Mesenchymal stem cell (in vitro differentiated cells and primary cell): ENCODE measurements at regions not wholly inside any gene's neighbourhood (a gene's known extent, or its start where the extent isn't known, plus 50 kb on each side); places are given as distances from the start of the nearest gene placed in this dataset.

Experiments used
- DNase-seq: peaks from one replicate; pipeline ENCODE4 v3.0.0-alpha.2; 2013
- H2AFZ ChIP-seq: one replicate; pipeline ENCODE4 v1.6.1; 2013; ENCODE audit warnings: low read depth, mild to moderate bottlenecking, control low read depth, inconsistent platforms, low read length, moderate library complexity
- H2AK5ac ChIP-seq: 2 replicates; pipeline ENCODE4 v1.6.1; 2013; ENCODE audit warnings: low read length, moderate library complexity, mild to moderate bottlenecking, inconsistent platforms; ENCODE audit not compliant: severe bottlenecking
- H2BK120ac ChIP-seq: one replicate; pipeline ENCODE4 v1.6.1; 2013; ENCODE audit warnings: low read depth, mild to moderate bottlenecking, inconsistent platforms, low read length, moderate library complexity
- H2BK12ac ChIP-seq, 2 experiments: one replicate each; pipeline ENCODE4 v1.6.1; 2013; ENCODE audit warnings: inconsistent platforms in 2 of 2, low read length in 2 of 2, mild to moderate bottlenecking in 2 of 2, moderate library complexity in 2 of 2, control low read depth in 1 of 2
- H2BK15ac ChIP-seq: one replicate; pipeline ENCODE4 v1.6.1; 2013; ENCODE audit warnings: mild to moderate bottlenecking, low read depth, inconsistent platforms; ENCODE audit not compliant: poor library complexity, severe bottlenecking
- H2BK5ac ChIP-seq: 2 replicates; pipeline ENCODE4 v1.6.1; 2013; ENCODE audit warnings: low read depth, mild to moderate bottlenecking, low read length, control low read depth, inconsistent platforms; ENCODE audit not compliant: poor library complexity, severe bottlenecking
- H3K14ac ChIP-seq, 2 experiments: one replicate each; pipeline ENCODE4 v1.6.1; 2013; ENCODE audit warnings: inconsistent platforms in 2 of 2, low read length in 2 of 2, control low read depth in 1 of 2, mild to moderate bottlenecking in 1 of 2, moderate library complexity in 1 of 2
- H3K18ac ChIP-seq, 2 experiments: one replicate each; pipeline ENCODE4 v1.6.1; 2013; ENCODE audit warnings: inconsistent platforms in 2 of 2, low read length in 2 of 2, control low read depth in 1 of 2, low read depth in 1 of 2, mild to moderate bottlenecking in 1 of 2
- H3K23ac ChIP-seq, 2 experiments: one replicate each; pipeline ENCODE4 v1.6.1; 2013; ENCODE audit warnings: inconsistent platforms in 2 of 2, low read length in 2 of 2, mild to moderate bottlenecking in 2 of 2, moderate library complexity in 2 of 2, control low read depth in 1 of 2
- H3K27ac ChIP-seq: 2 replicates; pipeline ENCODE4 v1.5.1; 2013; ENCODE audit warnings: mild to moderate bottlenecking, moderate library complexity, low read length, control low read depth, inconsistent platforms; ENCODE audit not compliant: poor library complexity, severe bottlenecking
- H3K27me3 ChIP-seq, 2 experiments: 2 replicates each; pipeline versions ENCODE4 v1.6.1 to v1.7.0; 2013; ENCODE audit warnings: low read length in 2 of 2, mild to moderate bottlenecking in 2 of 2, moderate library complexity in 2 of 2, control low read depth in 1 of 2, inconsistent platforms in 1 of 2; ENCODE audit not compliant: control insufficient read depth in 1 of 2, insufficient read depth in 1 of 2
- H3K36me3 ChIP-seq, 2 experiments: 2 replicates each; pipeline versions ENCODE4 v1.6.1 to v1.7.0; 2013; ENCODE audit warnings: low read length in 2 of 2, control low read depth in 1 of 2, inconsistent platforms in 1 of 2, low read depth in 1 of 2, mild to moderate bottlenecking in 1 of 2; ENCODE audit not compliant: insufficient read depth in 2 of 2, control insufficient read depth in 1 of 2
- H3K4ac ChIP-seq, 2 experiments: one replicate each; pipeline ENCODE4 v1.6.1; 2013; ENCODE audit warnings: inconsistent platforms in 2 of 2, low read length in 2 of 2, mild to moderate bottlenecking in 2 of 2, moderate library complexity in 2 of 2, control low read depth in 1 of 2, low read depth in 1 of 2
- H3K4me1 ChIP-seq: 2 replicates; pipeline ENCODE4 v1.6.1; 2013; ENCODE audit warnings: low read depth, low read length, control low read depth; ENCODE audit not compliant: control insufficient read depth, insufficient read depth
- H3K4me2 ChIP-seq: 2 replicates; pipeline ENCODE4 v1.6.1; 2013; ENCODE audit warnings: low read length, mild to moderate bottlenecking, inconsistent platforms; ENCODE audit not compliant: poor library complexity, severe bottlenecking
- H3K4me3 ChIP-seq, 2 experiments: 2 replicates each; pipeline versions ENCODE4 v1.5.1 to v1.7.0; 2013; ENCODE audit warnings: low read length in 2 of 2, mild to moderate bottlenecking in 2 of 2, control low read depth in 1 of 2, low read depth in 1 of 2; ENCODE audit not compliant: insufficient read depth in 1 of 2
- H3K79me1 ChIP-seq: replicated peaks from 2 replicates; pipeline ENCODE4 v1.6.1; 2013; ENCODE audit warnings: mild to moderate bottlenecking, control low read depth, low read length, inconsistent platforms; ENCODE audit not compliant: poor library complexity, severe bottlenecking
- H3K9ac ChIP-seq: 2 replicates; pipeline ENCODE4 v1.7.0; 2013; ENCODE audit warnings: mild to moderate bottlenecking, low read length, moderate library complexity
- H3K9me3 ChIP-seq: 2 replicates; pipeline ENCODE4 v1.7.0; 2013; ENCODE audit warnings: mild to moderate bottlenecking, low read length; ENCODE audit not compliant: control insufficient read depth
- H4K8ac ChIP-seq: one replicate; pipeline ENCODE4 v1.6.1; 2013; ENCODE audit warnings: inconsistent platforms, mild to moderate bottlenecking, low read length, moderate library complexity
- H4K91ac ChIP-seq: one replicate; pipeline ENCODE4 v1.6.1; 2013; ENCODE audit warnings: mild to moderate bottlenecking, low read length, inconsistent platforms
- WGBS: methylation state at CpG from one replicate; pipeline ENCODE4 v1.1.7; 2013; ENCODE audit warnings: mixed read lengths; 5-methylcytosine and 5-hydroxymethylcytosine counted together

DNA sequence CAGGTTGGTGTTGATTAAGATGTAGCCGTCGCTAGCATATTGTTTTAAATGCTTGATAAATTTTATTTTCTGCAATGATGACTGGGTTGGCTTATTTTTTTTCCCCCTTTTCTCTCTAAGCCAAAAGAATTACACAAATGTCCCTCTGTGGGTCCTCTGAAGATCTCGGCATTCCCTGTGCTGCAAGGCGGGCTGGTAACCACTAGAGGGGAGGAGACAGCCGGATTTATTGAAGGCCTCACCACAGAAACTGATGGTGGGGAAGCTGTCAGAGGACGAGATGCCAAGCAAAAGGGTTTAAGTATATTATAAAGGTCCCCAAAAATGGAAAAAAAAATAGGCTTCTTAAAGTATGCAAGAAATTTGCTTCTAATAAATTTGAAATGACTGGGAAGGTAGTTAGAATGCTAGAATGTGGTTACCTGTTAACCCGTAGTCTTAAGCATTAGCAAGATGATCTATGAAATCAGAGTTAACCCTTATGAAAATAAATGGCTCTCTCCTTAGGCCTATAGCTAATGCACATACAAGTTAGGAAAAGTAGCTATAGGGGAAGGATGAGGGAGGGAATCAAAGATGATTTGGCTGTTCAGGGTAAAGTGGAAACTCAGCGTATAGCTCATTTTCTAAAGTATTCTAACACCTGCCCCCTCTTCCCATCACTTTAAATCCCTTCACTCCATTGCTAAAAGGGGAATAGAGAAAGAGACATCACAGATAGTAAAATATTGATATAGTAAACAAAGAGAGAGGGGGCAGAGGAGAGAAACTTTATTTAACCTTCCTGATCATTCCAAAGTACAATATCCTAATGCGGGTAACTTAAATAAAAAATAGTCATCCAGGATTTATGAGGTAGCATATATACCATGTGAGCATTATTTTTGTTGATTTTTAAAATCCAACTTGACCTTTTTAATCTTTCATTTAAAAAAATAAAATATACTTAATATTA lies 894.5 kb upstream of the POU3F3 start:
- Histone ChIP-seq H2BK120ac (no peak overlapping the region), H3K23ac (no peak overlapping the region), H2BK12ac (no peak overlapping the region), H3K27me3 (no peaks in the 10 kb centered on the region), H3K4ac (no peak overlapping the region), H2BK5ac (no peak overlapping the region), H2BK15ac (no peak overlapping the region), H3K27ac (no peak overlapping the region), H3K4me2 (no peak overlapping the region), H3K14ac (no peak overlapping the region), H4K8ac (no peak overlapping the region), H3K9ac (no peak overlapping the region), H2AFZ (no peak overlapping the region), H3K4me3 (no peak overlapping the region), H2AK5ac (no peak overlapping the region), H3K4me1 (no peaks in the 10 kb centered on the region), H3K36me3 (no peaks in the 10 kb centered on the region), H3K79me1 (no peaks in the 10 kb centered on the region), H3K18ac (no peak overlapping the region), H3K9me3 (peaks cover 4% of the 10 kb centered on the region), H4K91ac (no peak overlapping the region)
- no peak for DNase-seq
- WGBS: 27% methylated on average over 5 of the region's 9 CpGs

DNA sequence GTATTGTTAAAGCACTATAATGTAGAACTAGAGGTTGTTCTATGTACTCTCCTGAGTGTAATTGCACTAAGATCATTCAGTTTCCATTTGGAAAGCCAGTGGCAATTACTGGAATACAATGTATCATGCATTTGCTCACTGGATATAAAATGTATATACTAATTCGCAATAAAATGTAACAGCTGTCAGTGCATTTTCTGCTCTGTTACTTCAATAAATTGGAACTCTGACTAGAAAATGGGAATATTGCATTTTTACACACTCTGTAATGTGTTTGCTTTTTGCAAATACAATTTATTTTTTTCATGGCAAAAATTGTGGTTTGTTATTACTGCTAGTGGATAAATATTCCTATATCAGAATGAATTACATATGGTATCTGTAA lies 893.8 kb upstream of the POU3F3 start:
- Histone ChIP-seq H4K91ac (no peak overlapping the region), H3K4me3 (no peak overlapping the region), H2BK15ac (no peak overlapping the region), H3K79me1 (no peaks in the 10 kb centered on the region), H3K27me3 (no peaks in the 10 kb centered on the region), H3K23ac (no peak overlapping the region), H3K9me3 (peaks cover 4% of the 10 kb centered on the region), H2BK120ac (no peak overlapping the region), H3K18ac (no peak overlapping the region), H2AFZ (no peak overlapping the region), H3K4ac (no peak overlapping the region), H2BK12ac (no peak overlapping the region), H3K14ac (no peak overlapping the region), H4K8ac (no peak overlapping the region), H3K27ac (no peak overlapping the region), H3K4me2 (no peak overlapping the region), H3K36me3 (no peaks in the 10 kb centered on the region), H2AK5ac (no peak overlapping the region), H3K9ac (no peak overlapping the region), H3K4me1 (no peaks in the 10 kb centered on the region), H2BK5ac (no peak overlapping the region)
- WGBS: no CpG with 5 or more reads among the region's 1 CpG
- DNase-seq: no peak

DNA sequence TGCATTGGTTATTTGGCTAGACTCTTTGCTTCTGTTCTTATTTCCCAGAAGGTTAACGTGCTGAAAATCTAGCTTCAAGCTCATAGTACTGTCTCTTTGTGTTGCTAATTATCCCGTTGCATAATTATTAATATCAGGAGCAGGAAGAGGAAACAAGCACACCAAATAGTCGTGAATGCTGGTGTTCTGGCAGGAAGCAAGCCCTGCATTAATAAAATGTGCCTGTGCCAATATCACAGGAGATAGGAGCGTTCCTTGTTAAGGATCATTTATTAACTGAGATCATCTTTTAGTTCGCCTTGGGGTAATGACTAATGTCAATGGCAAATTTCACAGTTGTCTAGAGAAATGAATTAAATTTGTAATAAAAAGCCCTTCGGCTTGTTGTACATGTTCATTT lies 893.0 kb upstream of the POU3F3 start:
- no peak overlapping the region for H3K27ac ChIP-seq
- H3K79me1 ChIP-seq: no peaks in the 10 kb centered on the region
- H4K8ac ChIP-seq: no peak overlapping the region
- H3K18ac ChIP-seq: no peak overlapping the region
- H3K9me3 ChIP-seq: peaks cover 7% of the 10 kb centered on the region
- WGBS: 67% methylated on average over 5 of the region's 6 CpGs
- H3K4me3 ChIP-seq: no peak overlapping the region
- no peak overlapping the region for H3K9ac ChIP-seq
- no peak for DNase-seq
- no peaks in the 10 kb centered on the region for H3K36me3 ChIP-seq
- H2BK15ac ChIP-seq: no peak overlapping the region
- H3K4ac ChIP-seq: no peak overlapping the region
- no peak overlapping the region for H4K91ac ChIP-seq
- no peak overlapping the region for H3K14ac ChIP-seq
- no peak overlapping the region for H2BK120ac ChIP-seq
- H2AFZ ChIP-seq: no peak overlapping the region
- H2BK5ac ChIP-seq: no peak overlapping the region
- no peak overlapping the region for H3K23ac ChIP-seq
- H3K4me1 ChIP-seq: no peaks in the 10 kb centered on the region
- H3K4me2 ChIP-seq: no peak overlapping the region
- H2AK5ac ChIP-seq: no peak overlapping the region
- no peaks in the 10 kb centered on the region for H3K27me3 ChIP-seq
- no peak overlapping the region for H2BK12ac ChIP-seq

DNA sequence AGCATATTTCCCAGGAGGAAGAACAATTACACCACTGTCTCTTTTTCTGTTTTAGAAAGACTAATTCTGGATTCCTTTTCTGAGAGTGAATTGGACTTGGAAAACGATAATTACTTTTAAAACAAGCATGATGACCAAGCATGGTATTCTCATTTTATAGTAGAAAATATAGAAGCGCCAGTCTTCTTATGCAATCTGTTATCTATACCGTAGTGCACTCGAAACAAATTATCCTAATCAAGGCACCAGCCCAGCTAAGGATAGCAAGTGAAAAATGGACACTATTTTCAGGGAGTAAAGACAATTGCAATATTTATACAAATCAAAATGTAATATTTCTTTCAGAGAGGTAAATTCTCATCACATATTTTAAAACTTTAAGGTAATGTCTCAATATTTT lies 892.1 kb upstream of the POU3F3 start:
- Histone ChIP-seq H2BK5ac (no peak overlapping the region), H2BK12ac (no peak overlapping the region), H4K91ac (no peak overlapping the region), H2BK120ac (no peak overlapping the region), H3K36me3 (no peaks in the 10 kb centered on the region), H2BK15ac (no peak overlapping the region), H3K9ac (no peak overlapping the region), H3K14ac (no peak overlapping the region), H2AK5ac (no peak overlapping the region), H4K8ac (no peak overlapping the region), H3K79me1 (no peaks in the 10 kb centered on the region), H2AFZ (no peak overlapping the region), H3K27me3 (no peaks in the 10 kb centered on the region), H3K27ac (no peak overlapping the region), H3K9me3 (peaks cover 9% of the 10 kb centered on the region), H3K4me3 (no peak overlapping the region), H3K4me2 (no peak overlapping the region), H3K23ac (no peak overlapping the region), H3K18ac (no peak overlapping the region), H3K4ac (no peak overlapping the region), H3K4me1 (no peaks in the 10 kb centered on the region)
- no CpG with 5 or more reads among the region's 4 CpGs for WGBS
- no peak for DNase-seq
